Nephron progenitor cell (in vitro differentiated cells): ENCODE measurements at regions not wholly inside any gene's neighbourhood (a gene's known extent, or its start where the extent isn't known, plus 50 kb on each side); places are given as distances from the start of the nearest gene placed in this dataset.
"Not testable (repeated sequence)": the region's sequence is repeated elsewhere in the genome, so short reads cannot be mapped to it uniquely, and the experiment has no call there.

Experiments
- DNase-seq: peaks from one replicate; pipeline ENCODE4 v3.0.0; 2021
- H3K27ac Mint-ChIP-seq: 2 replicates; pipeline ENCODE4 v1.8.0; 2021; ENCODE audit warnings: mild to moderate bottlenecking, moderate library complexity, mixed read lengths
- H3K27me3 Mint-ChIP-seq: 2 replicates; pipeline ENCODE4 v1.8.0; 2021; ENCODE audit warnings: mild to moderate bottlenecking, low read depth, mixed read lengths; ENCODE audit not compliant: poor library complexity
- H3K36me3 Mint-ChIP-seq: 2 replicates; pipeline ENCODE4 v1.8.0; 2021; ENCODE audit warnings: low read depth, mixed read lengths
- H3K4me1 Mint-ChIP-seq: 2 replicates; pipeline ENCODE4 v1.8.0; 2021; ENCODE audit warnings: mixed read lengths
- H3K4me3 Mint-ChIP-seq: 2 replicates; pipeline ENCODE4 v1.8.0; 2021; ENCODE audit warnings: mild to moderate bottlenecking, moderate library complexity, mixed read lengths
- H3K9me3 Mint-ChIP-seq: 2 replicates; pipeline ENCODE4 v1.8.0; 2021; ENCODE audit warnings: mild to moderate bottlenecking, moderate library complexity, mixed read lengths
- CTCF ChIP-seq: fragments of 200-600 bp; sonication (generic); IDR thresholded peaks from 2 replicates; pipeline ENCODE4 v1.5.0; 2021; ENCODE audit warnings: antibody characterized with exemption

GRCh38 chr4:187672526-187672925 lies 323.0 kb upstream of the ZFP42 start:
- H3K4me3 Mint-ChIP-seq, H3K36me3 Mint-ChIP-seq, DNase-seq, H3K27ac Mint-ChIP-seq, H3K27me3 Mint-ChIP-seq, H3K4me1 Mint-ChIP-seq: not testable (repeated sequence)
- peaks cover 14% of the 10 kb centered on the region for H3K9me3 Mint-ChIP-seq

GRCh38 chr4:187679450-187679849 lies 316.1 kb upstream of the ZFP42 start:
- Mint-ChIP-seq H3K27me3 (no peaks in the 10 kb centered on the region), H3K9me3 (peaks cover 6% of the 10 kb centered on the region)
- DNase-seq, result no peak

GRCh38 chr4:187685247-187685646 lies 310.3 kb upstream of the ZFP42 start:
- Mint-ChIP-seq H3K9me3 (peaks cover 3% of the 10 kb centered on the region), H3K36me3 (no peaks in the 10 kb centered on the region), H3K27ac (no peak overlapping the region), H3K4me1 (no peaks in the 10 kb centered on the region), H3K4me3 (no peak overlapping the region), H3K27me3 (peaks cover 7% of the 10 kb centered on the region)
- no peak for TF ChIP-seq CTCF
- DNase-seq, result no peak

More at GRCh38 chr4:187679450-187679849, 316.1 kb upstream of the ZFP42 start:
- Mint-ChIP-seq H3K27ac (no peak overlapping the region), H3K36me3 (no peaks in the 10 kb centered on the region), H3K4me3 (no peak overlapping the region), H3K4me1 (no peaks in the 10 kb centered on the region)
- TF ChIP-seq CTCF, result no peak

- DNase-seq, result no peak
- Mint-ChIP-seq H3K27me3 (peaks cover 10% of the 10 kb centered on the region), H3K36me3 (no peaks in the 10 kb centered on the region), H3K4me1 (peaks cover 6% of the 10 kb centered on the region), H3K27ac (no peak overlapping the region), H3K9me3 (no peaks in the 10 kb centered on the region), H3K4me3 (no peak overlapping the region)
- TF ChIP-seq CTCF, result no peak
These were observed 307.9 kb upstream of the ZFP42 start for GRCh38 chr4:187687697-187688096.

GRCh38 chr4:187692626-187693025 lies 302.9 kb upstream of the ZFP42 start:
- Mint-ChIP-seq H3K27ac (no peak overlapping the region), H3K4me1 (peaks cover 6% of the 10 kb centered on the region), H3K27me3 (peaks cover 2% of the 10 kb centered on the region), H3K36me3 (peaks cover 4% of the 10 kb centered on the region), H3K4me3 (no peak overlapping the region), H3K9me3 (peaks cover 16% of the 10 kb centered on the region)
- TF ChIP-seq CTCF, result no peak
- DNase-seq, result no peak

GRCh38 chr4:187695531-187695930 lies 300.0 kb upstream of the ZFP42 start:
- not testable (repeated sequence) for H3K36me3 Mint-ChIP-seq, H3K27me3 Mint-ChIP-seq, DNase-seq, H3K27ac Mint-ChIP-seq, H3K4me1 Mint-ChIP-seq, H3K4me3 Mint-ChIP-seq
- peaks cover 27% of the 10 kb centered on the region for H3K9me3 Mint-ChIP-seq

GRCh38 chr4:187711586-187711985 lies 284.0 kb upstream of the ZFP42 start:
- Mint-ChIP-seq H3K36me3 (peaks cover 4% of the 10 kb centered on the region), H3K27ac (no peak overlapping the region), H3K4me3 (no peak overlapping the region), H3K9me3 (peaks cover 30% of the 10 kb centered on the region), H3K4me1 (peaks cover 7% of the 10 kb centered on the region), H3K27me3 (no peaks in the 10 kb centered on the region)
- no peak for TF ChIP-seq CTCF
- no peak for DNase-seq
